Ovary (tissue), 7 donors: ENCODE measurements at regions not wholly inside any gene's neighbourhood (a gene's known extent, or its start where the extent isn't known, plus 50 kb on each side); places are given as distances from the start of the nearest gene placed in this dataset.

Experiments
- DNase-seq, 5 donors: peaks; one replicate each; pipeline ENCODE4 v3.0.0-alpha.2; 2019 to 2020
- H3K27ac ChIP-seq, 2 donors: fragments of 200-600 bp; one replicate each; pipeline versions ENCODE4 v1.5.1 to v1.8.0; 2019 to 2022
- H3K27me3 ChIP-seq: fragments of 200-600 bp; one replicate; pipeline ENCODE4 v1.8.0; 2022
- H3K36me3 ChIP-seq: fragments of 200-600 bp; sonication (generic); one replicate; pipeline ENCODE4 v1.5.1; 2019
- H3K4me1 ChIP-seq: one replicate; pipeline ENCODE4 v1.8.1; 2013; ENCODE audit warnings: mild to moderate bottlenecking, moderate library complexity; ENCODE audit not compliant: insufficient read depth
- H3K4me3 ChIP-seq: fragments of 200-600 bp; sonication (generic); one replicate; pipeline ENCODE4 v1.5.1; 2017
- H3K9me3 ChIP-seq, 2 donors: fragments of 200-600 bp in 1 of 2; sonication (generic) in 1 of 2; one replicate each; pipeline versions ENCODE4 v1.5.1 to v1.8.1; 2013 to 2019; ENCODE audit warnings: mild to moderate bottlenecking in 1 of 2, moderate library complexity in 1 of 2
- EP300 ChIP-seq: sonication (generic); formaldehyde crosslinking; IDR thresholded peaks from one replicate; pipeline ENCODE4 v1.6.1; 2017; ENCODE audit warnings: antibody characterized with exemption
- POLR2A ChIP-seq: fragments of 450-650 bp; IDR thresholded peaks from one replicate; pipeline ENCODE4 v1.6.1; 2017; ENCODE audit warnings: antibody characterized with exemption, mild to moderate bottlenecking, moderate library complexity
- WGBS, 3 donors: extraction: QIAGEN DNeasy Blood & Tissue Kit in 1 of 3; methylation state at CpG; one replicate each; pipeline versions ENCODE4 v1.1.5 to v1.1.7; 2013 to 2017; 5-methylcytosine and 5-hydroxymethylcytosine counted together
- intact Hi-C, 4 donors: fragments of 100-400 bp; cut with DNase I; formaldehyde crosslinking; loops; one replicate each; pipeline versions ENCODE4 v1.11.0 to v1.15.1; 2022 to 2023
- TF ChIP-seq, protein P1 (sequence below), 3 donors: fragments of 450-650 bp in 2 of 3; fragments of 200-600 bp in 1 of 3; IDR thresholded peaks; one replicate each; pipeline versions ENCODE4 v1.5.1 to v1.8.0; 2016 to 2022; ENCODE audit warnings: antibody characterized with exemption in 3 of 3, mild to moderate bottlenecking in 1 of 3
- donor health status: DM: no; HTN: no; CAD: no; lungs with moderate emphysema.
- donor health status: DM: no; HTN: no; CAD: no.
- donor health status: Bipolar disorder and iron deficiency.
- donor health status: DM: no; HTN: no; CAD: no.
- donor health status: DM: yes; HTN: yes; CAD: no.

DNA sequence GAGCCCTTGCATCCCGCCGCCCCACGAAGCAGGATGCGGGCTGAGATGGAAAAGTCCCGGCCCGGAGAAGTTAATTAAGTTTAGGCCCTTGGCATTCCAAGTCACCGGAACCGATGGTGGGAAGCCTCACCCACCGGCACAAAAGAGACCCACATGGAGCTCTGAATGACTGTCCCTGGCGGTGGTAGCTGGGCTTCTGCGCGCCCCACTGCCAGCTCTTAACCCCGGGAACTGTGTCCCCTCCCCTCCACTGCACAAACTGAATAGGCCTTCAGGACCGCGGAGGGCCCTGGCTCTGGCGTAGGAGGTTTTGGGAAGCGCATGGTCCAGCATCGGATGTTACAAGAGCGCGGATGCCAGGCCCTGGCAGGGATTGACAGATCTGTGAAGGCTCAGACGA, 291.1 kb upstream of the TUT7 start:
- Histone ChIP-seq H3K27ac (no peak overlapping the region), H3K27me3 (no peaks in the 10 kb centered on the region), H3K36me3 (no peaks in the 10 kb centered on the region), H3K9me3 (no peaks in the 10 kb centered on the region), H3K4me1 (no peaks in the 10 kb centered on the region), H3K4me3 (no peak overlapping the region)
- 95 to 96% (median 95%) methylated on average over 21 of the region's 21 CpGs for WGBS, 3 donors
- no peak for DNase-seq
- no peak for TF ChIP-seq POLR2A
- TF ChIP-seq, protein P1, sequence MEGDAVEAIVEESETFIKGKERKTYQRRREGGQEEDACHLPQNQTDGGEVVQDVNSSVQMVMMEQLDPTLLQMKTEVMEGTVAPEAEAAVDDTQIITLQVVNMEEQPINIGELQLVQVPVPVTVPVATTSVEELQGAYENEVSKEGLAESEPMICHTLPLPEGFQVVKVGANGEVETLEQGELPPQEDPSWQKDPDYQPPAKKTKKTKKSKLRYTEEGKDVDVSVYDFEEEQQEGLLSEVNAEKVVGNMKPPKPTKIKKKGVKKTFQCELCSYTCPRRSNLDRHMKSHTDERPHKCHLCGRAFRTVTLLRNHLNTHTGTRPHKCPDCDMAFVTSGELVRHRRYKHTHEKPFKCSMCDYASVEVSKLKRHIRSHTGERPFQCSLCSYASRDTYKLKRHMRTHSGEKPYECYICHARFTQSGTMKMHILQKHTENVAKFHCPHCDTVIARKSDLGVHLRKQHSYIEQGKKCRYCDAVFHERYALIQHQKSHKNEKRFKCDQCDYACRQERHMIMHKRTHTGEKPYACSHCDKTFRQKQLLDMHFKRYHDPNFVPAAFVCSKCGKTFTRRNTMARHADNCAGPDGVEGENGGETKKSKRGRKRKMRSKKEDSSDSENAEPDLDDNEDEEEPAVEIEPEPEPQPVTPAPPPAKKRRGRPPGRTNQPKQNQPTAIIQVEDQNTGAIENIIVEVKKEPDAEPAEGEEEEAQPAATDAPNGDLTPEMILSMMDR (IDR thresholded peaks at IDR 0.05): no peak
- no peak for TF ChIP-seq EP300
- intact Hi-C loops: no loop called here

DNA sequence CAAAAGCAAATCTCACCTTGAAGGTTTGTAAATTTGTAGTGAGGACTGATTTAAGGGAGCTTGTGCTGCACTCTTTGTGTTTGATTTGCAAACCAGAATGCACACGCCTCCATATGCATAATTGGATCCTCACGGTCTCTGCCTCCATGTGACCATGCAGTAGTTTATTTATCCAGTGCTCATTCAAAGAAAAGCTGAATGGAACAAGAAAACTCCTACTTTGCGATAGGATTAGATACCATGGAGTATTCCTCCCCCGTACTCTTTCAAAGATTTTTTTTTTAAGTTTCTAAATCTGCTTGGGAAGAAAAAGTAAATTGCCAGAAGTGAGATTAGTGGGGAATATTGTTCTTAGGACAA, 290.4 kb upstream of the TUT7 start:
- WGBS, 3 donors: 54 to 61% (median 55%) methylated on average over 4 of the region's 4 CpGs
- Histone ChIP-seq H3K9me3 (no peaks in the 10 kb centered on the region), H3K27ac (no peak overlapping the region), H3K36me3 (no peaks in the 10 kb centered on the region), H3K4me1 (no peaks in the 10 kb centered on the region), H3K4me3 (no peak overlapping the region), H3K27me3 (no peaks in the 10 kb centered on the region)
- no peak for DNase-seq
- TF ChIP-seq EP300 (no peak), POLR2A (no peak)
- TF ChIP-seq, protein P1 (IDR thresholded peaks at IDR 0.05): no peak
- intact Hi-C loops: no loop called here

DNA sequence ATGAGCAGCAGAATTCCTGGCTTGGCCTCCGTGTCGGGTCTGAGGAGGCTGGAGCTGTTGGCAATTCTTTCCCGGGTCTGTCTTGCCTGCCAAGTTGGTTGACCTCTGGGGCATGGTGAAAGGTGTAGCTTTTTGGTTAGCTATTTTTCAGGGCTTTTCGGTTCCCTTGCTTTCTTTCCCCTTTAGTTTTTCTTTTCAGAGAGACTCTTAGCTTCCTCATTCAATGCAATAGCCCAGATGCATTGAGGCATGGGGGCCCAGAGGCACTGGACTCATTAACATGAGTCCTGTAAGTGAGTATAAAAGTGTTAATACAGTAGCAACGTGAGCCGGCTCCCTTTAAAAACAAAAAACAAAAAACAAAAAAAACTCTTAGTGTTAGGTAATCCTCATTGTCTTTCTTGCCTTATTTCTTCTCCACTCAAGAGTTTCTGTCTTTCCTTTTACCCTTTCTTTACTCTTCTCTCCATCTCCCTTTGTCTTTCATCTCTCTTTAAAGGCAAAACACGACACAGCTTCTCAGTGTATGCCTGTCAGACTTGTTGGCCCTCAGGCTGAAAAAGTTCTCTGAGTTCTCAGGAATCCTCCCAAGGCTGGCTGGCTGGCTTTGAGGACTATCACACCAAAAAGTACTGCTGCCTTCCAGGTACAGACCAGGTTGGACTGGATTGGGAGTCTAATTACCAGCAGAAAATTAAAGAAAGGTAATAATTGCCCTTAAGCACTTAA, 289.9 kb upstream of the TUT7 start:
- Histone ChIP-seq H3K36me3 (no peaks in the 10 kb centered on the region), H3K27me3 (no peaks in the 10 kb centered on the region), H3K9me3 (no peaks in the 10 kb centered on the region), H3K4me1 (no peaks in the 10 kb centered on the region), H3K27ac (no peak overlapping the region), H3K4me3 (no peak overlapping the region)
- no peak for DNase-seq
- intact Hi-C loops: no loop called here
- WGBS, 3 donors: 69 to 74% (median 72%) methylated on average over 7 of the region's 7 CpGs
- TF ChIP-seq, protein P1 (IDR thresholded peaks at IDR 0.05): no peak
- TF ChIP-seq EP300 (no peak), POLR2A (no peak)

DNA sequence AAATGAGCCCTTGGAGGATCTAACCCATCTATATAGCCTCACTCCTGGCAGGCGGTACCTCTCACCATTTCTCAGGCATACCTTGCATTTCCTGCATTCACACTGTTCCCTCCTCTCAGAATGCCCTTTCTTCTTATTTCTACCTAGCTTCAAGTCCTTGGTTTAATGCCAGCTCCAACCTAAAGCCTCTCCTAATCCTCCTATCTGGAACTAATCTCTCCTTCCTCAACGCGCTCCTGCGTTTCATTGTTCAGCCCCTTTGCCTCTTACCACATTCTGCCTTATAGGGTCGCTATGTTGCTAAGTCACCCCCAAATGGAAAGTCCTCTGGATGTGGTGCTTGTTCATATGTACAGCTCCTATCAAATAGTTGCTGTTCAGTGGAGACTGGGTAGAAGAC, 288.5 kb upstream of the TUT7 start:
- TF ChIP-seq EP300 (no peak), POLR2A (no peak)
- TF ChIP-seq, protein P1 (IDR thresholded peaks at IDR 0.05): no peak
- DNase-seq: no peak
- 97% methylated on average over 5 of the region's 5 CpGs for WGBS, 3 donors
- no peaks in the 10 kb centered on the region for H3K9me3 ChIP-seq
- no peak overlapping the region for H3K4me3 ChIP-seq
- no peak overlapping the region for H3K27ac ChIP-seq
- no peaks in the 10 kb centered on the region for H3K4me1 ChIP-seq
- no peaks in the 10 kb centered on the region for H3K27me3 ChIP-seq
- intact Hi-C loops: no loop called here
- H3K36me3 ChIP-seq: no peaks in the 10 kb centered on the region
